K562 (cell line): ENCODE measurements at regions not wholly inside any gene's neighbourhood (a gene's known extent, or its start where the extent isn't known, plus 50 kb on each side); places are given as distances from the start of the nearest gene placed in this dataset.

Experiments
- ATAC-seq: fragments of 200-7000 bp; cut with Tn5 transposase; 3 replicates; pipeline ENCODE4 v1.9.1; 2020; ENCODE audit warnings: moderate library complexity
- BruUV-seq: library from RNA; stranded (reverse); fragments of 400-500 nt; replicated peaks from 2 replicates; lab custom pipeline; 2021; lab: Mats Ljungman, UMichigan
- CTCF ChIA-PET: fragments of 300-600 bp; formaldehyde crosslinking; extraction: SDS; loops from one replicate; lab custom pipeline; 2021; ENCODE audit warnings: low intra/inter-chr PET ratio; lab: Yijun Ruan, JAX
- POLR2A ChIA-PET: fragments of 300-600, 350-650 bp; sonication (Branson Sonifier 250); formaldehyde crosslinking; extraction: SDS; loops from one replicate; lab custom pipeline; 2021; ENCODE audit warnings: antibody characterized with exemption, inconsistent platforms; lab: Yijun Ruan, JAX
- DNase-seq, 4 experiments: peaks; one replicate each; pipeline versions ENCODE4 v3.0.0 to v3.0.0-alpha.2; 2011 to 2018; ENCODE audit warnings: low spot score in 3 of 4, mixed read lengths in 3 of 4; ENCODE audit errors: extremely low read depth in 1 of 4
- FAIRE-seq: peaks from 2 replicates; lab custom pipeline; 2011; peaks lifted over from hg19 to GRCh38; lab: Jason Lieb, UNC
- H2AFZ ChIP-seq: 2 replicates; pipeline ENCODE4 v1.6.0; 2011; ENCODE audit warnings: low read depth, low read length, control low read depth, inconsistent platforms
- H3K27ac ChIP-seq: fragments of 200-600 bp; 3 replicates; pipeline ENCODE4 v1.8.0; 2011; ENCODE audit warnings: low read depth, mild to moderate bottlenecking, control low read depth, inconsistent platforms, low read length, moderate library complexity, mixed read lengths; ENCODE audit errors: extremely low read depth
- H3K27me3 ChIP-seq, 2 experiments: fragments of 300-600 bp in 1 of 2; 2 replicates in 1 of 2; 3 replicates in 1 of 2; pipeline versions ENCODE4 v1.6.0 to v1.8.0; 2011; ENCODE audit warnings: inconsistent platforms in 2 of 2, low read length in 2 of 2, mild to moderate bottlenecking in 1 of 2, mixed read lengths in 1 of 2, moderate library complexity in 1 of 2; ENCODE audit not compliant: control insufficient read depth in 2 of 2, insufficient read depth in 2 of 2
- H3K36me3 ChIP-seq: fragments of 300-600 bp; 3 replicates; pipeline ENCODE4 v1.8.0; 2011; ENCODE audit warnings: mild to moderate bottlenecking, low read length, inconsistent platforms; ENCODE audit not compliant: control insufficient read depth, insufficient read depth
- H3K4me1 ChIP-seq, 2 experiments: fragments of 200-600 bp in 1 of 2; replicated peaks in 1 of 2; 2 replicates in 1 of 2; 3 replicates in 1 of 2; pipeline versions ENCODE4 v1.5.1 to v1.8.0; 2011; ENCODE audit warnings: inconsistent platforms in 2 of 2, low read length in 2 of 2, mild to moderate bottlenecking in 1 of 2, mixed read lengths in 1 of 2, moderate library complexity in 1 of 2; ENCODE audit not compliant: control insufficient read depth in 2 of 2, insufficient read depth in 2 of 2
- H3K4me2 ChIP-seq: 2 replicates; pipeline ENCODE4 v1.6.1; 2011; ENCODE audit warnings: low read length, control low read depth, inconsistent platforms, mixed read lengths; ENCODE audit not compliant: insufficient read depth
- H3K4me3 ChIP-seq: fragments of 200-600 bp; sonication (generic), shearing (Covaris generic); 2 replicates; pipeline ENCODE4 v1.5.1; 2016; ENCODE audit warnings: control low read depth, inconsistent platforms
- H3K79me2 ChIP-seq: fragments of 200-600 bp; 3 replicates; pipeline ENCODE4 v1.8.0; 2011; ENCODE audit warnings: low read length, inconsistent platforms; ENCODE audit not compliant: control insufficient read depth, insufficient read depth
- H3K9ac ChIP-seq, 2 experiments: 2 replicates each; pipeline versions ENCODE4 v1.6.0 to v1.6.1; 2011; ENCODE audit warnings: low read depth in 2 of 2, low read length in 2 of 2, control low read depth in 1 of 2, inconsistent platforms in 1 of 2, mild to moderate bottlenecking in 1 of 2, mixed read lengths in 1 of 2; ENCODE audit not compliant: insufficient read depth in 1 of 2
- H3K9me1 ChIP-seq: one replicate; pipeline ENCODE4 v1.6.0; 2011; ENCODE audit warnings: inconsistent platforms, mild to moderate bottlenecking, low read length, moderate library complexity; ENCODE audit not compliant: control insufficient read depth, insufficient read depth
- H3K9me3 ChIP-seq: replicated peaks from 2 replicates; pipeline ENCODE4 v1.5.1; 2011; ENCODE audit warnings: low read depth, low read length, inconsistent platforms; ENCODE audit not compliant: control insufficient read depth, insufficient read depth
- H4K20me1 ChIP-seq: replicated peaks from 2 replicates; pipeline ENCODE4 v1.6.1; 2011; ENCODE audit warnings: low read length, inconsistent platforms, mixed read lengths; ENCODE audit not compliant: control insufficient read depth, insufficient read depth
- GABPB2 ChIP-seq: fragments of 250-450 bp; sonication (Bioruptor Pico); conservative IDR thresholded peaks from 2 replicates; pipeline ENCODE4 v1.5.1; 2021; ENCODE audit warnings: mild to moderate bottlenecking
- HDAC3 ChIP-seq: fragments of 450-650 bp; IDR thresholded peaks from 2 replicates; pipeline ENCODE4 v1.6.1; 2018; ENCODE audit warnings: borderline replicate concordance, mild to moderate bottlenecking, moderate library complexity; ENCODE audit not compliant: partially characterized antibody
- NR3C1 ChIP-seq: sonication (generic); formaldehyde crosslinking; IDR thresholded peaks from 2 replicates; pipeline ENCODE4 v1.8.1; 2022; ENCODE audit warnings: missing genetic modification reagents
- PRMT5 ChIP-seq: sonication (generic); formaldehyde crosslinking; IDR thresholded peaks from 2 replicates; pipeline ENCODE4 v1.5.0; 2020; ENCODE audit warnings: missing genetic modification reagents
- TBP ChIP-seq: optimal IDR thresholded peaks from 2 replicates; pipeline ENCODE3; 2011; ENCODE audit warnings: low read depth, low read length, improper control_type of control experiment
- ZNF239 ChIP-seq: fragments of 250-450 bp; sonication (Bioruptor Pico); IDR thresholded peaks from 2 replicates; pipeline ENCODE4 v1.4.0; 2020; ENCODE audit warnings: mild to moderate bottlenecking
- ZNF263 ChIP-seq: sonication (generic); formaldehyde crosslinking; IDR thresholded peaks from 2 replicates; pipeline ENCODE4 v1.8.0; 2022; ENCODE audit warnings: mild to moderate bottlenecking, missing genetic modification reagents, borderline replicate concordance
- ZNF282 ChIP-seq: sonication (generic); formaldehyde crosslinking; IDR thresholded peaks from 2 replicates; pipeline ENCODE4 v1.8.1; 2023; ENCODE audit warnings: missing genetic modification reagents
- ZNF764 ChIP-seq: fragments of 250-450 bp; sonication (Bioruptor Pico); IDR thresholded peaks from 2 replicates; pipeline ENCODE4 v1.4.0; 2020; ENCODE audit warnings: low read depth, mild to moderate bottlenecking, moderate library complexity
- WGBS: fragments of 100-300 bp; shearing (Covaris generic); methylation state at CpG from one replicate; pipeline ENCODE4 v1.1.6; 2016; ENCODE audit warnings: low coverage, mixed read lengths; ENCODE audit not compliant: insufficient coverage; ENCODE audit errors: missing lambda C conversion rate; 5-methylcytosine and 5-hydroxymethylcytosine counted together
- in situ Hi-C: fragments of 300-500 bp; cut with MboI; formaldehyde crosslinking; loops from 4 replicates; pipeline ENCODE4 v1.15.0; 2018; ENCODE audit warnings: inconsistent platforms, mixed read lengths
- intact Hi-C: fragments of 100-400 bp; cut with micrococcal nuclease; formaldehyde crosslinking; loops from 2 replicates; pipeline ENCODE4 v1.14.2; 2022
- TF ChIP-seq, protein P1 (sequence below), 2 experiments: fragments of 200-800 bp in 1 of 2; sonication (Bioruptor generic) in 1 of 2; sonication (generic) in 1 of 2; formaldehyde crosslinking in 1 of 2; IDR thresholded peaks in 1 of 2; conservative IDR thresholded peaks in 1 of 2; 2 replicates each; pipeline versions ENCODE4 v1.5.0 to v1.6.1; 2016 to 2020; ENCODE audit warnings: missing compliant biosample characterization in 1 of 2, missing genetic modification characterization in 1 of 2, missing genetic modification reagents in 1 of 2

DNA sequence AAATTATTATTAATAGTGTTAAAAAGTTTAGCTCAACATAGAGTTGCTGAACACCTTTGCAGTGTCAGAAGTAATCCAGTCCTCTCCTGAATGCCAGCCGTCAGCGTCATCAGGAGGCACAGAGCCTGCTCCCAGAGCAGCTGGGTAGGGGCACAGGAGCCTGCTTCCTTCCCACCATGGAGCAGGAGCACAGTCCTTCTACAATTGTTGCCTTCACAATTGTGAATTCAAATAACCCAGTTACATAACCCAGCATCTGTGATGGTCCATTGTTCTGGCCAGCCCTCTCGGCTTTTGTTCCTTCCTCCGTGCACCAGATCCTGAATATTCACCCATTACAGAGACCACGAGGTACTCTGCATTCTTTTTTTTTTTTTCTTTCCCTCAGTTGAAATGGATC is 393.9 kb upstream of the MAF start:
- ATAC-seq (no peak), DNase-seq (no peak), FAIRE-seq (no peak)
- Histone ChIP-seq H3K79me2 (no peaks in the 10 kb centered on the region), H3K27ac (no peak overlapping the region), H3K9me3 (no peaks in the 10 kb centered on the region), H3K27me3 (no peaks in the 10 kb centered on the region; a peak in 1 of 5 replicates), H2AFZ (no peak overlapping the region), H3K4me3 (no peak overlapping the region), H3K4me2 (no peak overlapping the region), H3K4me1 (peaks cover 3 to 20% of the 10 kb centered on the region in 2 experiments; a peak in 4 of 5 replicates), H3K36me3 (no peaks in the 10 kb centered on the region), H3K9ac (no peak overlapping the region), H4K20me1 (no peaks in the 10 kb centered on the region), H3K9me1 (no peaks in the 10 kb centered on the region)
- BruUV-seq, result no TSS peak
- in situ Hi-C loops (no loop called here), intact Hi-C loops (no loop called here)
- ChIA-PET POLR2A (interaction anchor here (0.6 to 1.6 kb wide), 4 partner anchors 8 to 328 kb away, joined by 3 to 4 read pairs (median 3); no protein-coding TSS in a partner anchor), CTCF (interaction anchor here (0.7 kb wide), 1 partner anchor 54 kb away, joined by 4 read pairs; no protein-coding TSS in a partner anchor)
- 58% methylated on average over 5 of the region's 5 CpGs for WGBS
- TF ChIP-seq ZNF263 (CRISPR knock-in tag), result no peak
- TF ChIP-seq HDAC3, result no peak
- no peak for TF ChIP-seq ZNF239 (CRISPR knock-in tag)
- TF ChIP-seq NR3C1, result no peak
- TF ChIP-seq, protein P1, sequence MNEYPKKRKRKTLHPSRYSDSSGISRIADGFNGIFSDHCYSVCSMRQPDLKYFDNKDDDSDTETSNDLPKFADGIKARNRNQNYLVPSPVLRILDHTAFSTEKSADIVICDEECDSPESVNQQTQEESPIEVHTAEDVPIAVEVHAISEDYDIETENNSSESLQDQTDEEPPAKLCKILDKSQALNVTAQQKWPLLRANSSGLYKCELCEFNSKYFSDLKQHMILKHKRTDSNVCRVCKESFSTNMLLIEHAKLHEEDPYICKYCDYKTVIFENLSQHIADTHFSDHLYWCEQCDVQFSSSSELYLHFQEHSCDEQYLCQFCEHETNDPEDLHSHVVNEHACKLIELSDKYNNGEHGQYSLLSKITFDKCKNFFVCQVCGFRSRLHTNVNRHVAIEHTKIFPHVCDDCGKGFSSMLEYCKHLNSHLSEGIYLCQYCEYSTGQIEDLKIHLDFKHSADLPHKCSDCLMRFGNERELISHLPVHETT (CRISPR knock-in tag; conservative IDR thresholded peaks at IDR 0.05 in 1 of 2, IDR thresholded peaks at IDR 0.05 in 1 of 2), result no peak
- no peak for TF ChIP-seq PRMT5 (CRISPR knock-in tag)
- no peak for TF ChIP-seq ZNF764 (CRISPR knock-in tag)
- TF ChIP-seq GABPB2, result no peak
- TF ChIP-seq ZNF282 (CRISPR knock-in tag), result no peak
- TF ChIP-seq TBP, result no peak
